ENCODE measurements at regions not wholly inside any gene's neighbourhood (a gene's known extent, or its start where the extent isn't known, plus 50 kb on each side); places are given as distances from the start of the nearest gene placed in this dataset.

GRCh38 chr3:106435899-106436453 is 567.2 kb upstream of the CBLB start:
- H3K4me1 ChIP-seq (ENCODE audit: control insufficient read depth, insufficient read depth, low read length): no peaks in the 10 kb centered on the region
- no peaks in the 10 kb centered on the region for H3K36me3 Mint-ChIP-seq (ENCODE audit: low read depth)
- H3K9ac ChIP-seq (ENCODE audit: extremely low read depth, low read length, poor library complexity, severe bottlenecking): no peak overlapping the region
- H3K4me1 Mint-ChIP-seq: no peaks in the 10 kb centered on the region
- H3K9me3 ChIP-seq (ENCODE audit: control insufficient read depth, low read length): no peaks in the 10 kb centered on the region
- H3K4me3 Mint-ChIP-seq: no peak overlapping the region
- no peaks in the 10 kb centered on the region for H3K36me3 ChIP-seq (ENCODE audit: control insufficient read depth, insufficient read depth, low read length)
- no peak for TF ChIP-seq CTCF (conservative IDR thresholded peaks at IDR 0.05)
- H3K27me3 ChIP-seq (ENCODE audit: control insufficient read depth, insufficient read depth, low read length, poor library complexity, severe bottlenecking): no peaks in the 10 kb centered on the region
- H3K27me3 Mint-ChIP-seq (ENCODE audit: insufficient read depth): no peaks in the 10 kb centered on the region
- no peak overlapping the region for H3K27ac ChIP-seq (ENCODE audit: low read depth, low read length)
- DNase-seq: no peak
- H3K9me3 Mint-ChIP-seq: no peaks in the 10 kb centered on the region
- no CpG with 5 or more reads among the region's 1 CpG for WGBS, 2 experiments (ENCODE audit: insufficient coverage in 1 of 2, insufficient read length in 1 of 2)
- no peak overlapping the region for H3K27ac Mint-ChIP-seq
- no peak overlapping the region for H3K4me3 ChIP-seq (ENCODE audit: low read length)

- no peaks in the 10 kb centered on the region for H3K36me3 Mint-ChIP-seq (ENCODE audit: low read depth)
- H3K27me3 Mint-ChIP-seq (ENCODE audit: insufficient read depth): no peaks in the 10 kb centered on the region
- no peak overlapping the region for H3K4me3 Mint-ChIP-seq
- H3K4me3 ChIP-seq (ENCODE audit: low read length): no peak overlapping the region
- H3K36me3 ChIP-seq (ENCODE audit: control insufficient read depth, insufficient read depth, low read length): no peaks in the 10 kb centered on the region
- H3K27me3 ChIP-seq (ENCODE audit: control insufficient read depth, insufficient read depth, low read length, poor library complexity, severe bottlenecking): no peaks in the 10 kb centered on the region
- H3K9me3 ChIP-seq (ENCODE audit: control insufficient read depth, low read length): no peaks in the 10 kb centered on the region
- H3K4me1 Mint-ChIP-seq: peaks cover 9% of the 10 kb centered on the region
- H3K9me3 Mint-ChIP-seq: no peaks in the 10 kb centered on the region
- no peak overlapping the region for H3K27ac ChIP-seq (ENCODE audit: low read depth, low read length)
- 92 to 100% methylated on average over 1 of the region's 1 CpG for WGBS, 2 experiments (ENCODE audit: insufficient coverage in 1 of 2, insufficient read length in 1 of 2)
- H3K4me1 ChIP-seq (ENCODE audit: control insufficient read depth, insufficient read depth, low read length): peaks cover under 1% of the 10 kb centered on the region
- H3K9ac ChIP-seq (ENCODE audit: extremely low read depth, low read length, poor library complexity, severe bottlenecking): no peak overlapping the region
- H3K27ac Mint-ChIP-seq: no peak overlapping the region
- no peak for TF ChIP-seq CTCF (conservative IDR thresholded peaks at IDR 0.05)
- DNase-seq: no peak
Observed at GRCh38 chr3:106438887-106439286, 570.1 kb upstream of the CBLB start.

GRCh38 chr3:106440672-106441071 is 571.9 kb upstream of the CBLB start:
- H3K27me3 ChIP-seq (ENCODE audit: control insufficient read depth, insufficient read depth, low read length, poor library complexity, severe bottlenecking): no peaks in the 10 kb centered on the region
- H3K27ac ChIP-seq (ENCODE audit: low read depth, low read length): no peak overlapping the region
- WGBS, 2 experiments (ENCODE audit: insufficient coverage in 1 of 2, insufficient read length in 1 of 2): 100% methylated on average over 2 of the region's 2 CpGs; no CpG with 5 or more reads in 1 of the 2 experiments
- no peak for TF ChIP-seq CTCF (conservative IDR thresholded peaks at IDR 0.05)
- H3K4me3 ChIP-seq (ENCODE audit: low read length): no peak overlapping the region
- H3K9me3 ChIP-seq (ENCODE audit: control insufficient read depth, low read length): no peaks in the 10 kb centered on the region
- Mint-ChIP-seq H3K36me3 (ENCODE audit: low read depth) (no peaks in the 10 kb centered on the region), H3K4me1 (peaks cover 20% of the 10 kb centered on the region), H3K27me3 (ENCODE audit: insufficient read depth) (no peaks in the 10 kb centered on the region), H3K9me3 (no peaks in the 10 kb centered on the region), H3K27ac (no peak overlapping the region), H3K4me3 (no peak overlapping the region)
- no peak overlapping the region for H3K9ac ChIP-seq (ENCODE audit: extremely low read depth, low read length, poor library complexity, severe bottlenecking)
- peaks cover 9% of the 10 kb centered on the region for H3K4me1 ChIP-seq (ENCODE audit: control insufficient read depth, insufficient read depth, low read length)
- H3K36me3 ChIP-seq (ENCODE audit: control insufficient read depth, insufficient read depth, low read length): no peaks in the 10 kb centered on the region
- no peak for DNase-seq

Data from endodermal cell (in vitro differentiated cells).